Middle frontal gyrus (tissue), 1 donor: ENCODE measurements at regions not wholly inside any gene's neighbourhood (a gene's known extent, or its start where the extent isn't known, plus 50 kb on each side); places are given as distances from the start of the nearest gene placed in this dataset.

ENCODE experiments used
- DNase-seq: peaks from one replicate; pipeline ENCODE4 v3.0.0-alpha.2; 2015; ENCODE audit warnings: low spot score; ENCODE audit errors: extremely low spot score

DNA sequence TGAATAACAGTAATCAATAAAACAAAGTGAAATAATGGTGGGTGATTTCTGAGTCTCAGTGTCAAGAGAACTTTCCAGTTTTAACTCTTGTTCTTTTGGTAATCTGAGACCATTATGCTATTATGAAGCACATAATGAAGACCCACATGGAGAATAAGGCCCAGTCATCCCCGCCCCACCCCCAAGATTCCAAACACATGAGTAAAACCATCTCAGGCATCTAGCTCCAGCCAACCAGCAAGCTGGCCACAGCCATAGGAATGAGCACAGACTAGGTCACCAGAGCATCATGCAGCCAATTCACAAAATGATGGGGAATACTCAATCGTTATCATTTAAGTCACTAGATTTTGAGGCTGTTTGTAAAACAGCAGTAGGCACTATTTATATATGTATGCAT is 1769.0 kb upstream of the PCDH20 start:
- no peak for DNase-seq

- DNase-seq: no peak
These were observed 1759.9 kb upstream of the PCDH20 start for GRCh38 chr13:63175536-63175935.

DNA sequence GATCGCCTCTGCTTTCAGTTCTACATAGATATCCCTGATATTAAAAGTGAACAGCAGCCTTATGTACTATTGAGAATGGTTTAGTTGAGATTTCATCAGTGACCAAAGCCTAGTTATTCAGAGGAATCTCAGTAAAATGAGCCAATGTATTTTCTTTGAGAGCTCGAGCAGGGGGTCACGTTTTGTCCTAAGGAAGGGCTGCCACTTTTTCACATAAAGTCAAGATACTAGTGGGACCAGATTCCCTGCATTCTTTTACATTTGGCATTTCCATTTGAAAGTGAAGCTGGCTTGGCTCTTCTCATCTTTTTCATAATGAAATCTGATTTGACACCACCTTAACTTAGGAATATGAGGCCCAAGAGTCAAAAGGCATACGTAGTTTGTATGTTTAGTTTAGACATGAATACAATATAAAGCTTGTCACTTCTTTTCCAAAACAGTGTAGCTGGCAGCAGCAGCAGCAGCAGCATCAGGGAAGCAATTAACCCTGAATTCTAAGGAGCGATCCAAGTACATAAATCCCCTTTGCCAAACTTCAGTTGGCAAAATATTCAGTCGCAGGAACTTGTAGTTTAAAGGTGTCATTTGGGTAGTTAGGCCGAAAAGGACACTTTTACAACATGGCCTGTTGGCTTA is 1752.2 kb upstream of the PCDH20 start:
- DNase-seq: no peak

DNA sequence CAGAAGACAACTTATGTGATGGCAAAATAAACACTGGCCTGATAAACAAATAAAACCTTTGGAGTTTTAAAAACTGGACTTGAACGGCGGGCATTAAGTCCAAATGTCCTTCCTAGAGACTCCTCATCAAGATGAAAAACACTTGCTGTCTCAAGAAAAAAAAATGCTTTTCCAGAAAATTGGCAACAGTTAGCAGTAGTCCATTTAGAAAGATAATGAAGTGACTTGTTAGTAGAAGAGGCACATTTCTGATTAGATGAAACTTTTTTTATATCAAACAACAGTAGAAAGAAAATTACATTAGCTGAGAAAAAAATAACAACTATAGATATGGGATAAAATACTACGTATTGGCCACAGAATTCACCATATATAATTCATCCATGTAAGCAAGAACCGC is 1750.7 kb upstream of the PCDH20 start:
- DNase-seq: no peak

DNA sequence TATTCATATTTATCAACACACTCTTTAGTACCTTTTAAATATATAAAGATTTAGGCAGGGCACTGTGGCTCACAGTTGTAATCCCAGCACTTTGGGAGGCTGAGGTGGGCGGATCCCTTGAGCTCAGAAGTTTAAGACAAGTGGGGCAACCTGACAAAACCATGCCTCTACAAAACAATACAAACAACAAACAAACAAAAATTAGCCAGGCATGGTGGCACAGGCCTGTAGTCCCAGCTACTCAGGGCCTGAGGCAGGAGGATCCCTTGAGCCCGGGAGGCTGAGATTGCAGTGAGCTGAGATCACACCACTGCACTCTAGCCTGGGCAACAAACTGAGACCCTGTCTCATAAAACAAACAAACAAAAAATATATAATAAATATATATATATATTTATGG is 1748.3 kb upstream of the PCDH20 start:
- no peak for DNase-seq

GRCh38 chr13:63161219-63161618 is 1745.6 kb upstream of the PCDH20 start:
- DNase-seq: no peak

- no peak for DNase-seq
These were observed 1741.2 kb upstream of the PCDH20 start for GRCh38 chr13:63156816-63157215.

- DNase-seq: no peak
These were observed 1733.7 kb upstream of the PCDH20 start for GRCh38 chr13:63149375-63149774.

GRCh38 chr13:63139277-63139676 is 1723.6 kb upstream of the PCDH20 start:
- DNase-seq: no peak

GRCh38 chr13:63129995-63130394 is 1714.3 kb upstream of the PCDH20 start:
- DNase-seq: no peak

DNA sequence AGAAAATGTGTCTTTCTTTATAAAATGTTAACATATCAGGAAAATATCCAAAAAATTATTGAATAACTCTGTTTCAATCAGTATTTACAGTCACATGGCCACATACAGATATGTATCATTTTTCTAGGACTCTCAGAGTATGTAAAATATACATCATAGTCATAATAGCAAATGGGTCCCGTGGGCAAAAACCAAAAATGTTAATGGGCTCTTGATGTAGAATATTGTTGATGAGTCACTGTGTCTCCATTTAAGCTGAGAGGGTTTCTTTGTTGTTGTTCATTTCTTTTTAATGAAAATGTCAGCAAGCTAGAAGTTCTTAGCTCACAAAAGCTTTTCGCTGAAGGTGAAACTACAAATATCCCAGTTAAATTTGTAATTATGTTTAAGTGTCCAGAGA is 1713.1 kb upstream of the PCDH20 start:
- no peak for DNase-seq

- no peak for DNase-seq
These were observed 1709.2 kb upstream of the PCDH20 start for GRCh38 chr13:63124863-63125262.

GRCh38 chr13:63120883-63121282 is 1705.2 kb upstream of the PCDH20 start:
- no peak for DNase-seq

- no peak for DNase-seq
These were observed 1702.1 kb upstream of the PCDH20 start for GRCh38 chr13:63117710-63118109.

- DNase-seq: no peak
These were observed 1697.2 kb upstream of the PCDH20 start for GRCh38 chr13:63112799-63113395.

DNA sequence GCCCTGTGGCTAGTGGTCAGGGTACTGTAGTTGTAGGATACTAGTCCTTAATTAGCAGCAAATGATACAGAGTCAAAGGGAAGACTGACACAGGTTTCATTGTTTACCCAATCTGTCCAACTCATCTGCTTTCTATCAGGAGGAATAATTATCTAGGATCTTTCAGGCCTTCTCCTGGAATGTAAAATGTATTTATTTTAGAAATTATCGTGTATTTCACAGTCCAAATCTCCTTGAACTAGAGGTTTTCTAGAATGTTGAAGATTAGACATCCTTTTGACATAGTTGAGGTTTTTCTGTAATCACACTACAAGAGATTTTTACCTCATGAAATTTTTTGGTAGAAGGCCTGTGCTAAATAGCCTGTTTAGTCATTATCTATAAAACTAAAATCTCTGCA is 1694.8 kb upstream of the PCDH20 start:
- no peak for DNase-seq

- DNase-seq: no peak
These were observed 1691.7 kb upstream of the PCDH20 start for GRCh38 chr13:63107179-63107943.

GRCh38 chr13:63094717-63095116 is 1679.1 kb upstream of the PCDH20 start:
- no peak for DNase-seq

DNA sequence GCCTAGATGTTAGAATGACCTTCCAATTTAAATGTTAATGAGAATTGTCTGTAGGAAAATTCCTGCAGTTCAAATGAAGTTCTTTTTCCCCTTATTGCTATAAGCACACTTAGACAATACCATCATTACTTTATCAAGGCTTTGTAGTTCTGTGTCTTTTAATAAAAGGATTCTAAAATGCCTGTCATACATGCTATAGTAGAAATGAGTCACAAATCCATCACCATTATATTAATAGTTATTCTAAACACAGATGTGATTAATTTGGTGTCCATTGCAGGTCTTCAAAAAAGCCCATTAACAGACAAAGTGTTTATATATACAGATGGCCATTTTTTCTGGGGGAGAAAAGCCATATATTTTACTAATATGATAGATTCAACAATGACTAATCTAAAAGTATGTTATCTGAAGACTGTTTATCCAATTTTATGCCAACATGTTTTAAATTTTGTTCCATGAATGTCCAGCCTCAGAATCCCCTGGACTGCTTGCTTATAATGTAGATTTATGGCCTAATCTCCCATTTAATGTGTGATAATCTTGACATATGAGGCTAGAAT is 1678.3 kb upstream of the PCDH20 start:
- DNase-seq: no peak

- no peak for DNase-seq
These were observed 1676.8 kb upstream of the PCDH20 start for GRCh38 chr13:63092456-63092855.

DNA sequence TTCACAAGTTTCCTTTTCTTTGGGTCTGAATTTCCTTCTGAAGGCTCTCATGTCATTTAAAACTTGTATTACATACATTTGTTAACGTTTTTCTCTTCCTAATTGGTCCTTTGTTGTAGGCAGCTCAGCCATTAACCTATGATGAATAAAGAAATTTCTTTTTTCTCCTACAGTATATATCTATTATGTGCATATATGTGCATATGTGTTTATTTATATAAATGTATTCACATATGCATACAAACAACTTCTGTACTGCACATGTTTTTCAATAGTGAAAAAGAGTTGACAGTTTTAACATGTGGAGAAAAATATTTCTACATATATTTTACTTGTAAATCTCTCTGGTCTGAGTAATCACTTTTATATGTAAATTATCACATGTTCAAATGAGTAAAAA is 1674.9 kb upstream of the PCDH20 start:
- no peak for DNase-seq

- no peak for DNase-seq
These were observed 1672.6 kb upstream of the PCDH20 start for GRCh38 chr13:63088226-63088625.
